ENCODE measurements at regions not wholly inside any gene's neighbourhood (a gene's known extent, or its start where the extent isn't known, plus 50 kb on each side); places are given as distances from the start of the nearest gene placed in this dataset.

GRCh38 chr2:120785228-120785966 lies 49.7 kb downstream of the GLI2 start:
- no TSS peak for BruUV-seq (replicated peaks)
- ChIA-PET CTCF (no interaction called here), POLR2A (no interaction called here)
- intact Hi-C loops (cut with micrococcal nuclease; ENCODE audit: unreplicated experiment): loop anchor here (10.0 kb wide), 1 partner anchor 91 kb away; no protein-coding TSS in a partner anchor
- no peaks in the 10 kb centered on the region for H3K9me3 Mint-ChIP-seq (ENCODE audit: unreplicated experiment)
- no peak overlapping the region for H3K4me3 ChIP-seq (ENCODE audit: low read depth, low read length)
- no peaks in the 10 kb centered on the region for H3K9me3 ChIP-seq
- H3K27ac Mint-ChIP-seq (ENCODE audit: unreplicated experiment): no peak overlapping the region
- peaks cover 19% of the 10 kb centered on the region for H3K4me1 ChIP-seq
- peaks cover 14% of the 10 kb centered on the region for H3K4me1 Mint-ChIP-seq (ENCODE audit: low read depth, unreplicated experiment)
- H3K36me3 ChIP-seq (ENCODE audit: control insufficient read depth, insufficient read depth, low read length): no peaks in the 10 kb centered on the region
- H3K27me3 Mint-ChIP-seq (ENCODE audit: insufficient read depth, unreplicated experiment): peaks cover 4% of the 10 kb centered on the region
- DNase-seq: no peak
- no peaks in the 10 kb centered on the region for H3K27me3 ChIP-seq (replicated peaks; ENCODE audit: control insufficient read depth, insufficient read depth, low read length)
- TF ChIP-seq CTCF (IDR thresholded peaks at IDR 0.05; ENCODE audit: insufficient read depth in 1 of 2, low read depth in 1 of 2, low read length in 1 of 2, severe bottlenecking in 1 of 2, unreplicated experiment in 1 of 2): no peak
- H3K4me3 Mint-ChIP-seq (ENCODE audit: unreplicated experiment): no peak overlapping the region
- no peaks in the 10 kb centered on the region for H3K36me3 Mint-ChIP-seq (ENCODE audit: insufficient read depth, unreplicated experiment)

GRCh38 chr2:120786038-120786960 lies 50.6 kb downstream of the GLI2 start:
- intact Hi-C loops (cut with micrococcal nuclease; ENCODE audit: unreplicated experiment): loop anchor here (10.0 kb wide), 1 partner anchor 91 kb away; no protein-coding TSS in a partner anchor
- Histone ChIP-seq H3K9me3 (no peaks in the 10 kb centered on the region), H3K36me3 (ENCODE audit: control insufficient read depth, insufficient read depth, low read length) (no peaks in the 10 kb centered on the region), H3K4me1 (peaks cover 19% of the 10 kb centered on the region), H3K27me3 (replicated peaks; ENCODE audit: control insufficient read depth, insufficient read depth, low read length) (no peaks in the 10 kb centered on the region), H3K4me3 (ENCODE audit: low read depth, low read length) (no peak overlapping the region)
- Mint-ChIP-seq H3K4me1 (ENCODE audit: low read depth, unreplicated experiment) (peaks cover 14% of the 10 kb centered on the region), H3K9me3 (ENCODE audit: unreplicated experiment) (no peaks in the 10 kb centered on the region), H3K36me3 (ENCODE audit: insufficient read depth, unreplicated experiment) (no peaks in the 10 kb centered on the region), H3K4me3 (ENCODE audit: unreplicated experiment) (no peak overlapping the region), H3K27ac (ENCODE audit: unreplicated experiment) (no peak overlapping the region), H3K27me3 (ENCODE audit: insufficient read depth, unreplicated experiment) (peaks cover 4% of the 10 kb centered on the region)
- no peak for DNase-seq
- no peak for TF ChIP-seq CTCF (IDR thresholded peaks at IDR 0.05; ENCODE audit: insufficient read depth in 1 of 2, low read depth in 1 of 2, low read length in 1 of 2, severe bottlenecking in 1 of 2, unreplicated experiment in 1 of 2)
- no TSS peak for BruUV-seq (replicated peaks)
- POLR2A ChIA-PET: no interaction called here
- CTCF ChIA-PET: no interaction called here

- peaks cover 23% of the 10 kb centered on the region for H3K4me1 ChIP-seq
- H3K9me3 Mint-ChIP-seq (ENCODE audit: unreplicated experiment): no peaks in the 10 kb centered on the region
- no peaks in the 10 kb centered on the region for H3K36me3 ChIP-seq (ENCODE audit: control insufficient read depth, insufficient read depth, low read length)
- H3K27me3 ChIP-seq (replicated peaks; ENCODE audit: control insufficient read depth, insufficient read depth, low read length): no peaks in the 10 kb centered on the region
- no peak overlapping the region for H3K4me3 Mint-ChIP-seq (ENCODE audit: unreplicated experiment)
- DNase-seq: no peak
- BruUV-seq (replicated peaks): no TSS peak
- POLR2A ChIA-PET: no interaction called here
- TF ChIP-seq CTCF (IDR thresholded peaks at IDR 0.05; ENCODE audit: insufficient read depth in 1 of 2, low read depth in 1 of 2, low read length in 1 of 2, severe bottlenecking in 1 of 2, unreplicated experiment in 1 of 2): no peak
- H3K4me3 ChIP-seq (ENCODE audit: low read depth, low read length): no peak overlapping the region
- intact Hi-C loops (cut with micrococcal nuclease; ENCODE audit: unreplicated experiment): loop anchor here (10.0 kb wide), 1 partner anchor 92 kb away; no protein-coding TSS in a partner anchor
- CTCF ChIA-PET: no interaction called here
- peaks cover 19% of the 10 kb centered on the region for H3K4me1 Mint-ChIP-seq (ENCODE audit: low read depth, unreplicated experiment)
- H3K9me3 ChIP-seq: no peaks in the 10 kb centered on the region
- H3K36me3 Mint-ChIP-seq (ENCODE audit: insufficient read depth, unreplicated experiment): no peaks in the 10 kb centered on the region
- peaks cover 4% of the 10 kb centered on the region for H3K27me3 Mint-ChIP-seq (ENCODE audit: insufficient read depth, unreplicated experiment)
- no peak overlapping the region for H3K27ac Mint-ChIP-seq (ENCODE audit: unreplicated experiment)
Measured at GRCh38 chr2:120787111-120787821, 51.6 kb downstream of the GLI2 start.

Data from Caco-2 (cell line).